Stimulated activated CD4-positive, alpha-beta T cell treated with anti-CD3 and anti-CD28 coated beads, Interleukin-4, amount 100 ng/mL, for 4 hours (primary cell): ENCODE measurements at regions not wholly inside any gene's neighbourhood (a gene's known extent, or its start where the extent isn't known, plus 50 kb on each side); places are given as distances from the start of the nearest gene placed in this dataset.

Experiments used
- DNase-seq, 2 experiments: peaks; one replicate each; pipeline ENCODE4 v3.0.0-alpha.2; 2020

GRCh38 chr13:106381091-106381490, 154.4 kb downstream of the EFNB2 start:
- no peak for DNase-seq

GRCh38 chr13:106377931-106378662, 157.4 kb downstream of the EFNB2 start:
- no peak for DNase-seq

- no peak for DNase-seq
Observed at GRCh38 chr13:106377341-106377740, 158.1 kb downstream of the EFNB2 start.

GRCh38 chr13:106376401-106377112, 158.9 kb downstream of the EFNB2 start:
- no peak for DNase-seq

GRCh38 chr13:106375085-106375484, 160.4 kb downstream of the EFNB2 start:
- DNase-seq: no peak

- no peak for DNase-seq
Observed at GRCh38 chr13:106374631-106375030, 160.8 kb downstream of the EFNB2 start.

GRCh38 chr13:106373989-106374572, 161.4 kb downstream of the EFNB2 start:
- DNase-seq: no peak

GRCh38 chr13:106373304-106373988, 162.0 kb downstream of the EFNB2 start:
- DNase-seq: no peak

- DNase-seq: no peak
Observed at GRCh38 chr13:106372199-106373155, 163.0 kb downstream of the EFNB2 start.

GRCh38 chr13:106371024-106371423, 164.4 kb downstream of the EFNB2 start:
- DNase-seq: no peak

GRCh38 chr13:106369858-106370257, 165.6 kb downstream of the EFNB2 start:
- DNase-seq: no peak

- DNase-seq: no peak
Observed at GRCh38 chr13:106369091-106369490, 166.4 kb downstream of the EFNB2 start.

- DNase-seq: no peak
Observed at GRCh38 chr13:106367361-106367971, 168.0 kb downstream of the EFNB2 start.

- no peak for DNase-seq
Observed at GRCh38 chr13:106362707-106363106, 172.8 kb downstream of the EFNB2 start.

GRCh38 chr13:106361621-106362020, 173.8 kb downstream of the EFNB2 start:
- DNase-seq: no peak

- no peak for DNase-seq
Observed at GRCh38 chr13:106357198-106357597, 178.3 kb downstream of the EFNB2 start.

- no peak for DNase-seq
Observed at GRCh38 chr13:106355866-106356265, 179.6 kb downstream of the EFNB2 start.

- DNase-seq: no peak
Observed at GRCh38 chr13:106354961-106355360, 180.5 kb downstream of the EFNB2 start.

GRCh38 chr13:106352850-106353249, 182.6 kb downstream of the EFNB2 start:
- no peak for DNase-seq

- no peak for DNase-seq
Observed at GRCh38 chr13:106351251-106351650, 184.2 kb downstream of the EFNB2 start.

GRCh38 chr13:106350208-106350607, 185.3 kb downstream of the EFNB2 start:
- DNase-seq: no peak
